ENCODE measurements at regions not wholly inside any gene's neighbourhood (a gene's known extent, or its start where the extent isn't known, plus 50 kb on each side); places are given as distances from the start of the nearest gene placed in this dataset.

DNA sequence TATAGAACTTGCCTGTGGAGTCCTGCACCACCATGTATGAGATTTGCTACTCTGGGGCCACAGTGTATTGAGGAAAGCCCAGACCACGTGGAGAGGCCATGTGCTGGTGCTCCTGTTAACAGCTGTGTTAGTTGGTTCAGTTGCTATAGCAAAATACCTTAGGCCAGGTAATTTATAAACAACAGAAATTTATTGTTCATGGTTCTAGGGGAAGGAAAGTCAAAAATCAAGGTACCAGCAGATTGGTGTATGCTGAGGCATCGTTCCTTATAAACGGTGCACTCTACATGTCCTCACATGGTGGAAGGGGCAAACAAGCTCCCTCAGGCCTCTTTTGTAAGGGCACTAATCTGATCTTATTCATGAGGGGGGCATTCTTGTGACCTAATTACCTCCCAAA lies 135.9 kb upstream of the FOXN2 start:
- 89% methylated on average over 3 of the region's 3 CpGs for WGBS (ENCODE audit: insufficient coverage)
- no peak for TF ChIP-seq CTCF (IDR thresholded peaks at IDR 0.05)
- H3K4me1 ChIP-seq (ENCODE audit: control insufficient read depth, insufficient read depth, low read length): no peaks in the 10 kb centered on the region
- intact Hi-C loops (cut with micrococcal nuclease): no loop called here
- H3K9me3 ChIP-seq (ENCODE audit: control insufficient read depth, insufficient read depth, low read length): no peaks in the 10 kb centered on the region
- H3K27ac ChIP-seq (ENCODE audit: low read length): no peak overlapping the region
- no peaks in the 10 kb centered on the region for H3K36me3 ChIP-seq (ENCODE audit: control insufficient read depth, insufficient read depth, low read length)
- no peak for DNase-seq
- no peak overlapping the region for H3K27ac Mint-ChIP-seq
- no peaks in the 10 kb centered on the region for H3K9me3 Mint-ChIP-seq
- H3K27me3 ChIP-seq (ENCODE audit: control insufficient read depth, insufficient read depth, low read length): no peaks in the 10 kb centered on the region
- H3K4me3 ChIP-seq (ENCODE audit: low read length): no peak overlapping the region
- no peaks in the 10 kb centered on the region for H3K36me3 Mint-ChIP-seq
- no peak for ATAC-seq
- H3K27me3 Mint-ChIP-seq (ENCODE audit: low read depth in 2 of 2): no peaks in the 10 kb centered on the region
- no peak overlapping the region for H3K4me3 Mint-ChIP-seq
- H3K4me1 Mint-ChIP-seq: no peaks in the 10 kb centered on the region

- no peak for TF ChIP-seq CTCF (IDR thresholded peaks at IDR 0.05)
- intact Hi-C loops (cut with micrococcal nuclease): no loop called here
- Histone ChIP-seq H3K9me3 (ENCODE audit: control insufficient read depth, insufficient read depth, low read length) (no peaks in the 10 kb centered on the region), H3K4me1 (ENCODE audit: control insufficient read depth, insufficient read depth, low read length) (no peaks in the 10 kb centered on the region), H3K36me3 (ENCODE audit: control insufficient read depth, insufficient read depth, low read length) (no peaks in the 10 kb centered on the region), H3K27ac (ENCODE audit: low read length) (no peak overlapping the region), H3K4me3 (ENCODE audit: low read length) (no peak overlapping the region), H3K27me3 (ENCODE audit: control insufficient read depth, insufficient read depth, low read length) (no peaks in the 10 kb centered on the region)
- 93% methylated on average over 5 of the region's 5 CpGs for WGBS (ENCODE audit: insufficient coverage)
- Mint-ChIP-seq H3K9me3 (no peaks in the 10 kb centered on the region), H3K27me3 (ENCODE audit: low read depth in 2 of 2) (no peaks in the 10 kb centered on the region), H3K36me3 (no peaks in the 10 kb centered on the region), H3K4me1 (no peaks in the 10 kb centered on the region), H3K4me3 (no peak overlapping the region), H3K27ac (no peak overlapping the region)
- ATAC-seq: no peak
- no peak for DNase-seq
Observed at GRCh38 chr2:48180557-48180956, 133.9 kb upstream of the FOXN2 start.

GRCh38 chr2:48183276-48183675 lies 131.2 kb upstream of the FOXN2 start:
- Histone ChIP-seq H3K36me3 (ENCODE audit: control insufficient read depth, insufficient read depth, low read length) (no peaks in the 10 kb centered on the region), H3K4me1 (ENCODE audit: control insufficient read depth, insufficient read depth, low read length) (no peaks in the 10 kb centered on the region), H3K27me3 (ENCODE audit: control insufficient read depth, insufficient read depth, low read length) (no peaks in the 10 kb centered on the region), H3K9me3 (ENCODE audit: control insufficient read depth, insufficient read depth, low read length) (no peaks in the 10 kb centered on the region), H3K4me3 (ENCODE audit: low read length) (no peak overlapping the region), H3K27ac (ENCODE audit: low read length) (no peak overlapping the region)
- no peaks in the 10 kb centered on the region for H3K4me1 Mint-ChIP-seq
- H3K4me3 Mint-ChIP-seq: no peak overlapping the region
- no peaks in the 10 kb centered on the region for H3K9me3 Mint-ChIP-seq
- intact Hi-C loops (cut with micrococcal nuclease): no loop called here
- WGBS (ENCODE audit: insufficient coverage): 100% methylated on average over 1 of the region's 1 CpG
- DNase-seq (no peak), ATAC-seq (no peak)
- no peak overlapping the region for H3K27ac Mint-ChIP-seq
- H3K27me3 Mint-ChIP-seq (ENCODE audit: low read depth in 2 of 2): no peaks in the 10 kb centered on the region
- H3K36me3 Mint-ChIP-seq: no peaks in the 10 kb centered on the region
- TF ChIP-seq CTCF (IDR thresholded peaks at IDR 0.05): no peak

DNA sequence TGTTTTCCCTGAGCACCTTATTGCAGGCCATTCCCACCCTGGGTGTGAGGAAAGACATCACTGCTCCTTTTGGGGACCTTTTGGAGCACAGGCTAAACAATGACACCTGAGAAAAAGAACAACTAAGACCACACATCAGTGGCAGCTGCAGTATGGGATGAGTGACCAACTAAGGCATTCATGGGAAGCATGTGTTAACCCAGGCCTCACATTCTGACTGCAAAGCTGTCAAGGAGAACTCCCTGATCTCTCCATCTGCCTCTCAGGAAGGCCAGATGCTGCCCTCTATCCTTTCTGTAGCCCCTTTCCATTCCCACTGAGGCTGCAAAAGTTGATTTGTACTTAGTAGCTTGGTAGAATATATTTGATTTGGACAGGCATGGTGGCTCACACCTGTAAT lies 130.5 kb upstream of the FOXN2 start:
- intact Hi-C loops (cut with micrococcal nuclease): no loop called here
- Mint-ChIP-seq H3K36me3 (no peaks in the 10 kb centered on the region), H3K4me1 (no peaks in the 10 kb centered on the region), H3K27me3 (ENCODE audit: low read depth in 2 of 2) (no peaks in the 10 kb centered on the region), H3K4me3 (no peak overlapping the region), H3K9me3 (no peaks in the 10 kb centered on the region), H3K27ac (no peak overlapping the region)
- Histone ChIP-seq H3K9me3 (ENCODE audit: control insufficient read depth, insufficient read depth, low read length) (no peaks in the 10 kb centered on the region), H3K4me1 (ENCODE audit: control insufficient read depth, insufficient read depth, low read length) (no peaks in the 10 kb centered on the region), H3K36me3 (ENCODE audit: control insufficient read depth, insufficient read depth, low read length) (no peaks in the 10 kb centered on the region), H3K4me3 (ENCODE audit: low read length) (no peak overlapping the region), H3K27me3 (ENCODE audit: control insufficient read depth, insufficient read depth, low read length) (no peaks in the 10 kb centered on the region), H3K27ac (ENCODE audit: low read length) (no peak overlapping the region)
- no peak for DNase-seq
- no peak for ATAC-seq
- no peak for TF ChIP-seq CTCF (IDR thresholded peaks at IDR 0.05)

Data from natural killer cell (primary cell).